ENCODE measurements at regions not wholly inside any gene's neighbourhood (a gene's known extent, or its start where the extent isn't known, plus 50 kb on each side); places are given as distances from the start of the nearest gene placed in this dataset.

GRCh38 chr21:38597421-38597820 lies 99.1 kb upstream of the ERG start:
- H3K4me3 Mint-ChIP-seq (ENCODE audit: low read depth, unreplicated experiment), result no peak overlapping the region
- intact Hi-C loops (cut with micrococcal nuclease; ENCODE audit: unreplicated experiment), result no loop called here
- H3K27me3 Mint-ChIP-seq (ENCODE audit: unreplicated experiment), result peaks cover 84% of the 10 kb centered on the region
- TF ChIP-seq CTCF (IDR thresholded peaks at IDR 0.05; ENCODE audit: unreplicated experiment), result no peak
- CTCF ChIA-PET, result no interaction called here
- H3K27ac Mint-ChIP-seq (ENCODE audit: unreplicated experiment), result no peak overlapping the region
- H3K9me3 Mint-ChIP-seq (ENCODE audit: low read depth, unreplicated experiment), result no peaks in the 10 kb centered on the region
- no peaks in the 10 kb centered on the region for H3K4me1 Mint-ChIP-seq (ENCODE audit: low read depth, unreplicated experiment)
- H3K36me3 Mint-ChIP-seq (ENCODE audit: insufficient read depth, unreplicated experiment), result no peaks in the 10 kb centered on the region
- no TSS peak for BruUV-seq (replicated peaks)
- no peak for DNase-seq

DNA sequence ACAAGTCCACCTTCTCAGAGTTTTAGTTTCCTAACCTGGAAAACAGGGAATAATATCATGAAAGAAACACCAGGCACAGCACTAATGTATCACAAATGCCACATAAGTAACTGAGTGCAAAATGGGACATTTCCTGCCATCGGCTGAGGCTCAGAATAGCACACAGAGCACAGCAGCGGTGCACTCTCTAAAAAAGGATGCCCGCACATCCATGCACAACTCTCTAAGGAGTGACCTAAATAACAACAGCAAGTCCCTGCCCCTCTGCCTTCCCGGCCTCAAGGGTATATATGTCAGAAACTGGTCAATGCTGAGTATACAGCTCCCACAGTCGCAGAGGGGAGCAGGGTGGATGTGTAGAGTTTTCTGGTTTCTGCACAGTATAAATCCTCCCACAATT lies 100.1 kb upstream of the ERG start:
- Mint-ChIP-seq H3K27me3 (ENCODE audit: unreplicated experiment) (peaks cover 74% of the 10 kb centered on the region), H3K36me3 (ENCODE audit: insufficient read depth, unreplicated experiment) (no peaks in the 10 kb centered on the region), H3K4me1 (ENCODE audit: low read depth, unreplicated experiment) (no peaks in the 10 kb centered on the region), H3K9me3 (ENCODE audit: low read depth, unreplicated experiment) (no peaks in the 10 kb centered on the region), H3K27ac (ENCODE audit: unreplicated experiment) (no peak overlapping the region), H3K4me3 (ENCODE audit: low read depth, unreplicated experiment) (no peak overlapping the region)
- TF ChIP-seq CTCF (IDR thresholded peaks at IDR 0.05; ENCODE audit: unreplicated experiment), result no peak
- CTCF ChIA-PET, result no interaction called here
- intact Hi-C loops (cut with micrococcal nuclease; ENCODE audit: unreplicated experiment), result no loop called here
- no peak for DNase-seq
- BruUV-seq (replicated peaks), result no TSS peak

- BruUV-seq (replicated peaks), result no TSS peak
- Mint-ChIP-seq H3K27ac (ENCODE audit: unreplicated experiment) (no peak overlapping the region), H3K36me3 (ENCODE audit: insufficient read depth, unreplicated experiment) (no peaks in the 10 kb centered on the region), H3K27me3 (ENCODE audit: unreplicated experiment) (peaks cover 63% of the 10 kb centered on the region), H3K4me1 (ENCODE audit: low read depth, unreplicated experiment) (no peaks in the 10 kb centered on the region), H3K9me3 (ENCODE audit: low read depth, unreplicated experiment) (no peaks in the 10 kb centered on the region), H3K4me3 (ENCODE audit: low read depth, unreplicated experiment) (no peak overlapping the region)
- TF ChIP-seq CTCF (IDR thresholded peaks at IDR 0.05; ENCODE audit: unreplicated experiment), result no peak
- intact Hi-C loops (cut with micrococcal nuclease; ENCODE audit: unreplicated experiment), result no loop called here
- CTCF ChIA-PET, result no interaction called here
- no peak for DNase-seq
Measured at GRCh38 chr21:38599381-38599975, 101.2 kb upstream of the ERG start.

DNA sequence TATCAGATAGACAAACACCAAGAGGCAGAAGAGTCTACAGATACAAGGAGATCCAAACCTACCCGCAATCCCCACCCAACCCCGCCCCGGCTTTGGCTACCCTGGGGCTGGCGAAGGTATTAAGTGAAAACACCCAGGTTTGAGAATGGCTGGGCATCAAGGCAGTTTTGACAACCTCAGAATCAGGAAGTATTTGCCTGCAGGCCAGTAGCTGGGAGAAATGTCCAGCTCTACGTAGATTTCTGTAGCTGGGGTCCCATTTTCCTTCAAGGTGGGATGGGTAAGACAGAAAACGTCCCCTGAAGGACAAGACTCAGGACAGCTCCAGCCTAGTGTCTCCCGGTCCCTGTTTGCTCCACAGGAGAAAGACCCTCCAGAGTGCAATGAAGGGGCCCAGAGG lies 101.8 kb upstream of the ERG start:
- H3K4me1 Mint-ChIP-seq (ENCODE audit: low read depth, unreplicated experiment), result no peaks in the 10 kb centered on the region
- no peak overlapping the region for H3K4me3 Mint-ChIP-seq (ENCODE audit: low read depth, unreplicated experiment)
- H3K9me3 Mint-ChIP-seq (ENCODE audit: low read depth, unreplicated experiment), result no peaks in the 10 kb centered on the region
- no TSS peak for BruUV-seq (replicated peaks)
- CTCF ChIA-PET, result no interaction called here
- H3K27ac Mint-ChIP-seq (ENCODE audit: unreplicated experiment), result no peak overlapping the region
- intact Hi-C loops (cut with micrococcal nuclease; ENCODE audit: unreplicated experiment), result no loop called here
- DNase-seq, result no peak
- no peak for TF ChIP-seq CTCF (IDR thresholded peaks at IDR 0.05; ENCODE audit: unreplicated experiment)
- H3K27me3 Mint-ChIP-seq (ENCODE audit: unreplicated experiment), result peaks cover 57% of the 10 kb centered on the region
- H3K36me3 Mint-ChIP-seq (ENCODE audit: insufficient read depth, unreplicated experiment), result no peaks in the 10 kb centered on the region

All from Calu3 (cell line).